Choroid plexus epithelial cell (primary cell): ENCODE measurements at regions not wholly inside any gene's neighbourhood (a gene's known extent, or its start where the extent isn't known, plus 50 kb on each side); places are given as distances from the start of the nearest gene placed in this dataset.
A peak's percentile ranks its signal among the peaks of the same experiment; 100 is the strongest.

ENCODE experiments used
- DNase-seq: peaks from one replicate; pipeline ENCODE4 v3.0.0-alpha.2; 2010; ENCODE audit warnings: low read depth
- H3K4me3 ChIP-seq: 2 replicates; pipeline ENCODE4 v1.5.1; 2011; ENCODE audit warnings: low read depth, mild to moderate bottlenecking, control low read depth, low read length, moderate library complexity
- TF ChIP-seq, protein P1 (sequence below): conservative IDR thresholded peaks from 2 replicates; pipeline ENCODE4 v1.5.1; 2011; ENCODE audit warnings: low read depth, mild to moderate bottlenecking, control low read depth, inconsistent platforms, low read length, moderate library complexity

- H3K4me3 ChIP-seq: no peak overlapping the region
- TF ChIP-seq, protein P1, sequence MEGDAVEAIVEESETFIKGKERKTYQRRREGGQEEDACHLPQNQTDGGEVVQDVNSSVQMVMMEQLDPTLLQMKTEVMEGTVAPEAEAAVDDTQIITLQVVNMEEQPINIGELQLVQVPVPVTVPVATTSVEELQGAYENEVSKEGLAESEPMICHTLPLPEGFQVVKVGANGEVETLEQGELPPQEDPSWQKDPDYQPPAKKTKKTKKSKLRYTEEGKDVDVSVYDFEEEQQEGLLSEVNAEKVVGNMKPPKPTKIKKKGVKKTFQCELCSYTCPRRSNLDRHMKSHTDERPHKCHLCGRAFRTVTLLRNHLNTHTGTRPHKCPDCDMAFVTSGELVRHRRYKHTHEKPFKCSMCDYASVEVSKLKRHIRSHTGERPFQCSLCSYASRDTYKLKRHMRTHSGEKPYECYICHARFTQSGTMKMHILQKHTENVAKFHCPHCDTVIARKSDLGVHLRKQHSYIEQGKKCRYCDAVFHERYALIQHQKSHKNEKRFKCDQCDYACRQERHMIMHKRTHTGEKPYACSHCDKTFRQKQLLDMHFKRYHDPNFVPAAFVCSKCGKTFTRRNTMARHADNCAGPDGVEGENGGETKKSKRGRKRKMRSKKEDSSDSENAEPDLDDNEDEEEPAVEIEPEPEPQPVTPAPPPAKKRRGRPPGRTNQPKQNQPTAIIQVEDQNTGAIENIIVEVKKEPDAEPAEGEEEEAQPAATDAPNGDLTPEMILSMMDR: no peak
- DNase-seq: no peak
Observed at GRCh38 chr16:73739049-73739769, 557.4 kb upstream of the PSMD7 start.

DNA sequence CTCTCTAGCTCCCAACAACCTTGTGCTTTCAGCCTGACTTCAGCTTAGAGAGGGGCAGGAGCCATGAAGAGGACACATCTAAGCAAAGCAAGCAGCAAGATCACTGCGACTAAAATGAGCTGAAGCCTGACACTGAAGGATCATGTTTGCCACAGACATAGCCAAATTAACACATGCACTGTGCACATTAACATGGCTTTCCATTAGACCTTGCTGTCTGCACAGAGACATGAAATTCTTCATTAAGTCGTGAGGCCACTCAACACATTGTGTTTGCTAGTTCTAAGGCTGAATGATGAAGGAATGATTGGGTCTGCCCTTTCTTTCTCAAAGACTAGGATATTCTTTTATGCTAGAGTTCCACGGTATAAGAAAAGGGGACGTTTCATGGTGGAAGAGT lies 558.3 kb upstream of the PSMD7 start:
- TF ChIP-seq, protein P1: no peak
- H3K4me3 ChIP-seq: no peak overlapping the region
- DNase-seq: no peak

DNA sequence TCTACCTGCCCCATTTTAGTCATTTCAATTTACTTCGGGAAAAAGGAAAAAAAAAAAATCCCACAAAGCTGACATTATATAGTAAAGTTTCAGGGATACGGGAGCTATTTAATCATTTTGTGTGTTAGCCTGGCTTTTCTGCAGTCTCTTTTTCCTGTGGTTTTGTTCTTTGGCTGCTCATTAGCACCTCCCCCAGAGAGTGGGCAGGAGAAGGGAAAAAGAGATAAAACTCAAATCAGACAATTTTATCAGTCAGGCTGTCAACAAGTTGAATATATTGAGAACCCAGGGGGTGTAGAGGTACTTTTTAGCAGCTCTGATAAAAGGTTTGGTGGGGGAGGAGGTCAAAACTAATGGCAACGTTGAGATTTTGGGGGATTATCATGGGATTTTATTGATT lies 559.0 kb upstream of the PSMD7 start:
- DNase-seq: no peak
- TF ChIP-seq, protein P1: no peak
- H3K4me3 ChIP-seq: no peak overlapping the region

DNA sequence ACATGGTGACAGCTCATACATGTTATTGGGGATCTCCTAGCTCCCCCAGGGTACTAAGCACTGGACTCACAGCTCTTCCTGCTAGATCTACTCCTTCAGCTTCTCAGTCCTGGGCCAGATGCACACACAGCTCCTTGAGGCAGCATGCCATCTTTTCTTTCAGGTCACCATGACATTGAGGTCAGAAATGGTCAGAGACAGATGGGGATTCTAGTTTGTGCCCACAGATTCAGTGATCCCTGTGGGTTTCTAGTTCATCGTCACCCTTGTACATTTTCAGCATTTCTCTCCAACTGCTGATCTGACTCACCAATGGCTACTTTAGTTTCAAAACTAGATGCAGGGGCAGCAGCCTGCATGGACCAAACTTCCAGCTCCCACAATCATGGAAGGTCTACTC lies 560.7 kb upstream of the PSMD7 start:
- no peak for DNase-seq
- no peak overlapping the region for H3K4me3 ChIP-seq
- TF ChIP-seq, protein P1: no peak

DNA sequence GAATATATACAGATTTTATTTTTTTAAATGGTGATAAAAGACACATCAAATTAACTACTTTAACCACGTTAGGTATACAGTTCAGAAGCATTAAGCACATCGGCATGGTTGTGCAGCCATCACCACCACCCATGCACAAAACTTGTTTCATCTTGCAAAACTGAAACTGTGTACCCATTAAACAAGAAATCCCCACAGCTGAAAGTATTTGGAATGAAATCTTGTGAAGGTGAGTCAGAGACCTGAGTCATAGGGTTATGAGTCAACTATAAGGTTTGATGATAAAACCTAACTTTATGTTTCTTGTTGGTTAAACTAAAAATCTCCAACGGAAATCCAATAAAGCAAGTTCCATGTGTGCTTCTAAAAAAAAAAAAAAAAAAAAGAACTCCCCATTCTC lies 561.6 kb upstream of the PSMD7 start:
- TF ChIP-seq, protein P1: no peak
- DNase-seq: peak; percentile 35
- no peak overlapping the region for H3K4me3 ChIP-seq

DNA sequence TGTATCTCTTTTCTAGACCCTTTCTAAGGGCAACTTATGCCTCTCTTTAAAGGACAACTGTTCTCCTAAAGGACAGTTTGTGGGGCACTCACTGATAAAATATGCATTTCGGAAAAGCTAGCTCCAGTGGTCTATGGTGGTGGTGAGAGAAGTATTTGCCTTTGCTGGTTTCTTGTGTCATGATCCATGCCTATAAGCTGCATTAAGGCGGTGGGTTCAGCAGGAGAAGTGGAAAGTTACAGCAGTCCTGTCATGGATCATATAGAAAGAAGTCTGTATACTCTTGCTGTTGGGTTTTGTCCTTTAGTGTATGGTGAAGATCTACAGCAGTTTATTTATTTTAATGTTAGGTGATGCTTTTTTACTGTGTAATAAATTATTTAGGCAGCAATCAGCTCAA lies 563.9 kb upstream of the PSMD7 start:
- no peak overlapping the region for H3K4me3 ChIP-seq
- TF ChIP-seq, protein P1: no peak
- no peak for DNase-seq

DNA sequence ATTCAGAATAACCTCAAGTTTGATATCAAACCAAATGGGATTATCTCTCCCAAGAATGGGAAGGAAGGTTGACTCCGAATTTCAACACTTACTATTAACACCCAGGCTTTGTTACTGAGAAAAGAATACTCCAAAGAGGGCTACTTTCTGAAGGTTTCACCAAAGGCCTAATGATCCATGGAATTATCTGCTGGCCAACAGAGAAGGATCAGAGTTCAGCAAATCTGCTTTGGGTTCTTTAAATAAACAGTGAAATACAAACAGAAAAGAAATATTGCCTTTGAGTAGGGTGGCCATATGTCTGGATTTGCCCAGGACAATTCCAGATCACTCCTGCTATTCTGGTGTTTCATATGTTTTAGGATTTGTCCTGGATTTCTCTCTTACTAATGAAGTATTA lies 564.5 kb upstream of the PSMD7 start:
- no peak overlapping the region for H3K4me3 ChIP-seq
- no peak for DNase-seq
- TF ChIP-seq, protein P1: no peak
